Esophagus mucosa (tissue), 1 donor: ENCODE measurements at regions not wholly inside any gene's neighbourhood (a gene's known extent, or its start where the extent isn't known, plus 50 kb on each side); places are given as distances from the start of the nearest gene placed in this dataset.
"Not testable (repeated sequence)": the region's sequence is repeated elsewhere in the genome, so short reads cannot be mapped to it uniquely, and the experiment has no call there.

Experiments
- ATAC-seq: fragments of 200-7000 bp; cut with Tn5 transposase; one replicate; pipeline ENCODE4 v1.9.1; 2020
- donor health status: DM: yes; HTN: yes; CAD: no.

- no peak for ATAC-seq
Observed at GRCh38 chr5:135279328-135279727, 119.7 kb downstream of the MACROH2A1 start.

DNA sequence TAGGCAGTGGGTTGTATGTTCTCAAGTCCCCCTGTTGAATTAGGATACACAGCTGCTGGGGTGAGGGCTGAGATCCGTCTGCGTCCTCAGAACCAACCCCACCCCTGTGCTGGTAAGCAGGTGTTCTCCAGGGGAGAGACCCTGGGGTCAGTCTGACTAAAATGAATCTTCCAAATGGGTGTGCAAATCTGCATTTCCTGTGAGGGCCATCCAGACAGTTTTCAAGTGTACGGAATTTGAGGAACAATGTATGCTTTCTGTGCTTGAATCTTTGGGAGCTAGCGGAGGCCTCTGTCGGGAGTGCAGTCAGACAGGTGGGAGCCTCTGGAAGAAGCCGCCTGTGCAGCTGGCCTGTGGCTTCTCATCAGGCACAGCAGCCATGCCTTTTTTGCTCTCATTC, 122.9 kb downstream of the MACROH2A1 start:
- no peak for ATAC-seq

- ATAC-seq = peak; percentile 43
Observed at GRCh38 chr5:135273212-135273611, 125.8 kb downstream of the MACROH2A1 start.

DNA sequence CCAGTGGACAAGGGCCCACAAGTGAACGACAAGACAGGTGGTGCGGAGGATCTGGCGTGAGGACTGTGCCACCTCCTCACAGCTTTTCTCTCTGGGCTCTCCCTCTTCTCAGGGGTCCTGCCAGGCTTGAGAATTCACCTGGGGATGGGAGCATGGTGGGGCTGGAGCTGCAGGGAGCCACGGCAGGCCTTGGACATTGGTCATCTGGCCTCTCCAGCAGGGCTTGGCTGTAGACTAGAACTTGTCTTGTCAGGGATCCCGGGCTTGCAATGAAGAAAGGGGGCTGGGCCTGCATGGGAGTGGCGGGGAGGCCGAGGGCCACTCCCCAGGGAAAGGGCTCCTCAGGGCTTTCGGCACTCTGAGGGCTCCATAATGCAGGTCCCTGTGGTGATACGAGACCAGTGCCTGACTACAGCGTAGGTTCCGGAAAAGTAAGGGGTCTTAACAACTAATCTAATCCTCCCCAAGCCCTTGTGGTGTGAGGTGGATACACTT, 126.7 kb downstream of the MACROH2A1 start:
- ATAC-seq = peak; percentile 14

- ATAC-seq = no peak
Observed at GRCh38 chr5:135271533-135272310, 127.3 kb downstream of the MACROH2A1 start.

DNA sequence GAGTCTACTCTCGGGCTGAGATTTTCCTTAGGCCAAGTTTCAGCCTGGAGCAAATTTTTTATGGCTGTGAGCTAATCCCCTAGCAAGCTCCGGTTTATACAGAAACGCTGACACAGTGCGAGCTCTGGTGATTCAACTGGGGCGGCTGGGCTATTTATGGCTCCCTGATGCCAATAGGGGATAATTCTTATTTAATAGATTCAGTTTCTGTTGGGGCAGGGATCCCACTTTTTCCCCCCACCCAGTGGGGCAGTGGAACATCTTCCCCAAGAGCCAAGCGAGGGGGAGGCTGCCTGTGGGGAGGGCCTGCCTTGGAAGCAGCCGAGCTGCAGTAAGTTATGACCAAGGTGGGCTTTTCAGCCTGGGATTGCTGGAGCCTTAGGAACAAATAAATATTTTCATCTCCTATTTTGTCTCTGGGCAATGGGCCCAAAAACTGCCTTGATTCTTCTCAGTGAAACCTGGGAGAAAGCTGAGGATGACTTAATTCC, 129.1 kb downstream of the MACROH2A1 start:
- peak; percentile 81 for ATAC-seq

- no peak for ATAC-seq
Observed at GRCh38 chr5:135269199-135269598, 129.8 kb downstream of the MACROH2A1 start.

- no peak for ATAC-seq
Observed at GRCh38 chr5:135266975-135267374, 132.1 kb downstream of the MACROH2A1 start.

DNA sequence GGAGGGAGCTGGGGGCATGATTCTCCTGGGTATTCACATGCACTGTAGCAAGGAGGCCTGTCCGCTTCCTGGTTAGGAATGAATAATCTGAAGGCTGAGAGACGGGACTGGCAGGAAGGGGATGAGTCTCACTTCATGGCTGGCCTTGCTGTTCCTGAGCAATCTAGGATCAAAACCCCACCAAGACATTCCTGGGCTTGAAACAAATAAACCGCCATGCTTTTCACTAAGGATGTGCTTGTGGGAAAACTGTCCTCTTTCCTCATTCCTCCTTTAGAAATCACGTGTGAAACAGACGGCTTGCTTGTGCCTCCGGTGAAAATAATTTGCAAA, 132.8 kb downstream of the MACROH2A1 start:
- ATAC-seq = no peak

- ATAC-seq = no peak
Observed at GRCh38 chr5:135265497-135266302, 133.3 kb downstream of the MACROH2A1 start.

DNA sequence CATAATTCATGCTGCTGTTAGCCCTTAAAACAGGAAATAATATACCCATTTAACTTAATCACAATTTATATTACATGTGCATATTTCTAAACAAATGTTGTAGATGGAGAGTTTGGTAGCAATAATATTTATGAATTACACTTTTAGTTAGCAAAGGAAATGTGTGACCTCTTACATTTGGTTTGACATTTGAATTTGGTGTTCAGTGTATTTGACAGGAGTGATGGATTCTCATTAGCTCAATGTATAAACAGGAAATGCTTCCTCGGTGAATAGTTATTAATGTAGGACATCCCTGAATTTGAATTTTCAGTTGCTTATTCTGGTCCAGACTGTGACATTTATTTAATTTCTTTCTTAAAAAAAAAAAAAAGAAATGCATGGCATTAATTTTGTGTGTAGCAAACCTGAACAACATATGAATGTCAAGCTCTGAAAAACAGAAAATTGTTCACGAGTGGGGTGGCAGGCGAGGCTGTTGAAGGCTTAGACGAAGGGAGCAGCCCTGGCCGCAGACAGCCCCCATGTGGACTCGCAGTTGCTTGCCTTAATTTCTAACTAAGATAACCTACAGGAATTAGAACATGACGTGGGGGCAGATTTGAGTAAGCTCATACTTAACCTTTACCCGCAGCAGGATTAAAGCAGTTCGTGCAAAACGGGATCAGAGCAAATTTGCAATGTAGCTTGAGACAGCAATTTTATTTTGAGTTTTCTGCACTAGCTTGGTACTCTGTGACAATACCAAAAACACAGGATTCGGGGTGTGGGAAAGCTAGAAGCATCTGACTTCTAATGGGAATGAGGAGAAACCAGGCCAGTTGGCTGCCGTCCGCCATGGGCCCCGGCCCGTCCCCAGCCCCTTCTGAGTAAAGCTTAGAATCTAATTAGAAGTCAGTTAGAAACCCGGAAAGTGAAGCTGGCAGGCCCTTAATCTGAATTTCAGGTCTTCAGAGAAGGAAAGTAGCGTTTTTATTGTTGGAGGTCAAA, 134.3 kb downstream of the MACROH2A1 start:
- no peak for ATAC-seq

DNA sequence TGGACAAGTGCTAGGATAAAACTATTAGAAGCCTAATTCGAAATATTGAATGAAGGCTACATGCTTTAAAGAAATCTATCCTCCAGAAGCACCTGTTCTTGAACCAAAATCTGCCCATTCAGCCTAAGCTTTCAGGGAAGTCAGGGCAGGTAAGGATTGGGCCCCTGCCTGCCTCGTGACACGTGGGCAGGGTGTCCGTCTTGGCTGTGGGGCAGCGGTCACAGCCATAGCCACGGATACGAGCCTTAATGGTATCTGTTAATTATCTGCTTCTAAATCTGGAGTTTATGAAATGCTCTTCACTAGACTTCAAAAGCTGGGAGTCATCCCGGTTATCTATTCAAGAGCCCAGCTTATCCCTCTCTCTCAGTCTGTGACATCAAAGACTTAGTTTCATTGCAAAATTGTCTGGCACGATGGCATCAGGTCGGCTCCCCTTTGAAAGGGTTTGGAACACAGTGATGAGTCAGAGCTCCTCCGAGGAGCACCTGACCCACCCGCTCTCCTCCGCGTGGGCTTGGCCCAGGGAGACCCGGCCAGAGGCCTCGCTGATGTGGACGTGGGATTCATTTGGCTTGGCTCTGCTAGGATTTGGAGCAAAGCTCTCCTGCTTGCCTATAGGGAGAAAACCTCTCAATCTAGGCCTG, 135.9 kb downstream of the MACROH2A1 start:
- peak; percentile 75 for ATAC-seq

DNA sequence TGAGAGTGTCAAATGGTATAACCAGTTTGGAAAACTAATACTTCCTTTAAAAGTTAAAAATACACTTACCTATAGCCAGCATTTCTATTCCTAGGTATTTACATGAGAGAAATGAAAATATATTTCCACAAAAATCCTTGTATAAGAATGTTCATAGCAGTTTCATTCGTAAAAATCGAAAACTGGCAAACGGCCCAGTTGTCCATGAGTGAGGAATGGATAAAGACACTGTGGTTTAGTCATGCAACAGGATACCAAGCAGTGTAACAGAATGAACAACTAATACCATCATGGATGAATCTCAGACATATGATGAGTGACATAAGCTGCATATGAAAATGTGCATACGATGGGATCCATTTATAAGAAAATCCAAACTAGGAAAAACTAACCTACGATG, 136.7 kb downstream of the MACROH2A1 start:
- no peak for ATAC-seq

GRCh38 chr5:135260108-135260507, 138.9 kb downstream of the MACROH2A1 start:
- not testable (repeated sequence) for ATAC-seq

DNA sequence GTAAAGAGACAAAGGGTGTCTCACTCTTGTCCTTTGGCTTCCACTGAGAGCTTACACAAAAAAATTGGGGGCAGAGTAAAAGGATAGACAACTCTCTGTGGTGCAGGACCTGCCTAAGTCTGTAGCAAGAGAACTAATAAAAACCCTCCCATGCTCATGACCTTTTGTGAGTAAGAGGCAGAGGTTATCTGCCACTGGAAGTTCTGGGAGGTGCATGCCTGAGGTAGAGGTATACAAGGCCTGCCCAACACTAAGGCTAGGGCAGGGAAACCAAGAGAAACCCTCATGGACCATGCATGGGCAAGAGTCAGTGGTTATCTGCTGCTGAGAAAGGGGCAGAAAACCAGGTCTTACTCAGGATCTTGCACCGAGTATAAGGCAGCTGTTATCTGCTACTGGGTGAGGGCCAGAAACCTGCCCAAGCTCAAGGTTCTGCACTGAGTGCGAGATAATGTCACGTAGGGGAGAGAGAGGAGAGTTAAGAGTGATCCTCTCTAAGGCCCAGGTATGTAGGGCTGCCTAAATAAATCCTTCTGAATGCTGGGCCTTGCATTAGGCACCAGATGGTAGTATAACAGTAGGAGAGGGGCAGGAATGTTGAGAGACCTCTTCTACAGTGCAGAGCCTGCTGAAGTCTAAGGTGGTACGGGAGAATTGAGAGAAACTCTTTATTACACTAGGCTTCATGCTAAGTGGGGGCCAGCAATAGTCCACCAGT, 143.4 kb downstream of the MACROH2A1 start:
- ATAC-seq = no peak

DNA sequence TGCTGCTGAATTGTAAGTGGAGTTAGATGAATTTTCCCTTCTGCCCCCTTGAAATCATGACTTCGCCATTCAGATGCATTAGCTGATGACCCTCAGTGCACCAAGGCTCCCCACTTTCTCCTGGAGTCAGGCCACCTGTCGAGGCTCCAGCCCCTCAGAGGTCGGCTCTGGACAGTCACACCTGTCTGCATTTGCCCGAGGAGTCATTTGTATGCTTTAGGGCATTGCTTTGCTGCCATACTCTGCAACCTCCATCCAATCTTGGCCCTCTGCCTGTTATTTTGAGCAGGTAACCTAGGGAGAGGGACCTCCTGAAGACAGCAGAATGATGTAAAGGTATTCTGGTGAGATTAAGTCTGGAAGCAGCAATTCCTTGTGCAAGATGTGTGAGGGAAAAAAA, 144.8 kb downstream of the MACROH2A1 start:
- ATAC-seq = no peak

DNA sequence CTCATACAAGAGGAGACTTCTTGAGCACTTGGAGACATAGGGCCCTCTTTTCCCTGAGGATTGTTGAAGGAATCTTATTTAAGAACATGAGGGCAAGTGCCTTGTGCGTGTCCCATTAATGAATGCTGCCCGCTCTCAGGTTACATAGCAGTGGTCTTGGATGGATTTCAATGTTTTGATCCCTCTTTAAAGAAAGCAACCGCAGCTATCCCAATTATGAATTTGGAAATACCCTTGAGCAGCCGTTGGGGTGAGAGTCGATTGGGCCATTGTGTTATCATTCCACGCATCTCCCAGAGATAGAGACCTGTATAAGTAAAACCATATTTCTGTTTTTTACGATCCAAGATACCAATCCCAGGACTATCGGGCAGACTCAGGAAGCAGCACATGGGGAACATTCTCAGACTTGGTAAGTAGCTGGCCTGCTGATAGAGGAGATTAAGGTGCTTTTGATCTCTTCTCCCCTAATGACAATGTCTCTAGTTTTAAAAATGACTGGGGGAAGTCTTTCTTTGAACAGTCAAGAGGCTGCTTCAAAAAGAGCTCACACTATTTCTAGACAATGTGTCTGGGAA, 145.3 kb downstream of the MACROH2A1 start:
- ATAC-seq = no peak

GRCh38 chr5:135251093-135251492, 147.9 kb downstream of the MACROH2A1 start:
- ATAC-seq = no peak

DNA sequence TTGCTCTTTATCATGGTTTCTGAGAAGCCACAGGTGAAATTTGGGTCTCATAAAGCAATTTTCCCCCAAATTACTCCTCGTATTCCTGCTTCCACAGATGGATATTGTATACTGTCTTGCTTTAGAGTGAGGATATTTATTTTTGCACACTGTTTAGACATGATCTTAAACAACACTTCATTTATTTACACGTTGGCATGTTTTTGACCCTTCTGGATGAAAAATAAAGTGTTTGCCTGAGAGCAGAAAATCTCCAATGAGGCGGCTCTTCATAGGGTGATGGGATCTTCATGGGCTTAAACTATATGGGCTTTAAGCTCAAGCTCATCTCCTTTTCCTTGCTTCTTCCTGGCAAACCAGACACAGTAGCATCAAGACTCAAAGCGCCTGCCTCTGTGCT, 148.4 kb downstream of the MACROH2A1 start:
- no peak for ATAC-seq

DNA sequence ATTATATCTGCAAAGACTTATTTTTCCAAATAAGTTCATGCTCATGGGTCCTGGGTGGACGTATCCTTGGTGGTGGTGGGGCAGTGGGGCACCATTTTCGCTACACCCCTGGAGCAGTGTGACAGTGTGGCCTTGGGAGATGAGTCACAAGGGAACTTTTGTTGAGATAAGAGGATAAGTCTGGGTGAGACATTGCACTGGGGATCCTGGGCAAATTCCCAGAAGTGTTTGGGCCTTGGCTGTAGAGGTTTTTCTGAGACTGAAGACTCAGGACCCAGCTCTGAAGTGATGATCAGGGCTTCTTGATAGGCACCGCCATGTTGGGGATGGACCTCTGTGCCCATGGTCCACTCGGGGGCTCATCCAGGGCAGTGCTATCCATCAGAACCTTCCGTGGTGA, 149.4 kb downstream of the MACROH2A1 start:
- no peak for ATAC-seq

DNA sequence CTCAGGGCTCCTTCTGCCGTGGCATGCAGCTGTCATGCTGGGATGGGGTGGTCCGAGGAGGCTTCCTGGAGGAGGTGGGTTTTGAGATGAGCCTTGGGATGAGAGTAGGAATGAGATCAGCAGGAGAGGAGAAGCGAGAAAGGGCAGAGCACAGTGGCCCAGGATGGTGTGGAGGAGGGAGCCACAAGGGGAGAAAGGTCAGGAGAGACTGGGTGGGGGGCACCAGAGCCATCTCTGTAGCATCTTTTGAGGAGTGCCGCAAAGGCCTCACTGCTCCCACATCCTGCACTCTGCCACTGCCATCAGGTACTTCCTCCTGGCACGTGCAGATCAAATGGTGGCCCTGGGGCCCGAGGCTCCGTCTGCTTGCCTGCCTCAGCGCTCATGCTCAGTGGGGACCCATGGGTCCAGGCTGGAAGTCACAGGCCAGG, 150.2 kb downstream of the MACROH2A1 start:
- ATAC-seq = no peak
